Epithelial cell of esophagus (primary cell): ENCODE measurements at regions not wholly inside any gene's neighbourhood (a gene's known extent, or its start where the extent isn't known, plus 50 kb on each side); places are given as distances from the start of the nearest gene placed in this dataset.

ENCODE experiments used
- DNase-seq: peaks from one replicate; pipeline ENCODE4 v3.0.0; 2010; ENCODE audit warnings: low read depth
- H3K4me3 ChIP-seq: 2 replicates; pipeline ENCODE4 v1.5.1; 2011; ENCODE audit warnings: mild to moderate bottlenecking, low read length, control low read depth
- CTCF ChIP-seq: IDR thresholded peaks from 2 replicates; pipeline ENCODE4 v1.5.1; 2011; ENCODE audit warnings: low read depth, mild to moderate bottlenecking, low read length, control low read depth, inconsistent platforms; ENCODE audit not compliant: insufficient read depth; ENCODE audit errors: missing control alignments

- DNase-seq: no peak
- no peak for TF ChIP-seq CTCF
- H3K4me3 ChIP-seq: no peak overlapping the region
Measured at GRCh38 chr3:40975711-40976121, 223.6 kb upstream of the CTNNB1 start.

- no peak for TF ChIP-seq CTCF
- H3K4me3 ChIP-seq: no peak overlapping the region
- no peak for DNase-seq
Measured at GRCh38 chr3:40976241-40976640, 223.1 kb upstream of the CTNNB1 start.

GRCh38 chr3:40978442-40978841 lies 220.9 kb upstream of the CTNNB1 start:
- no peak for TF ChIP-seq CTCF
- no peak for DNase-seq
- H3K4me3 ChIP-seq: no peak overlapping the region

GRCh38 chr3:40979962-40980361 lies 219.3 kb upstream of the CTNNB1 start:
- no peak overlapping the region for H3K4me3 ChIP-seq
- no peak for DNase-seq
- no peak for TF ChIP-seq CTCF

GRCh38 chr3:40980467-40980866 lies 218.8 kb upstream of the CTNNB1 start:
- TF ChIP-seq CTCF: no peak
- DNase-seq: no peak
- no peak overlapping the region for H3K4me3 ChIP-seq

- TF ChIP-seq CTCF: no peak
- H3K4me3 ChIP-seq: no peak overlapping the region
- peak; percentile 41 for DNase-seq
Measured at GRCh38 chr3:40985195-40985594, 214.1 kb upstream of the CTNNB1 start.

GRCh38 chr3:40988468-40988867 lies 210.8 kb upstream of the CTNNB1 start:
- TF ChIP-seq CTCF: no peak
- no peak overlapping the region for H3K4me3 ChIP-seq
- no peak for DNase-seq
